Smooth muscle cell (in vitro differentiated cells): ENCODE measurements at regions not wholly inside any gene's neighbourhood (a gene's known extent, or its start where the extent isn't known, plus 50 kb on each side); places are given as distances from the start of the nearest gene placed in this dataset.
"Not testable (repeated sequence)": the region's sequence is repeated elsewhere in the genome, so short reads cannot be mapped to it uniquely, and the experiment has no call there.

Experiments
- DNase-seq: peaks from one replicate; lab custom pipeline; 2025; ENCODE audit not compliant: unreplicated experiment; lab: John Stamatoyannopoulos, UW
- H2AFZ ChIP-seq: fragments of 200-600 bp; sonication (generic); 2 replicates; pipeline ENCODE4 v1.6.0; 2016; ENCODE audit warnings: antibody characterized with exemption, low read depth, mild to moderate bottlenecking
- H3F3A ChIP-seq: fragments of 200-600 bp; sonication (generic); 2 replicates; pipeline ENCODE4 v1.6.0; 2017; ENCODE audit warnings: antibody characterized with exemption, low read depth
- H3K27ac ChIP-seq: fragments of 200-600 bp; sonication (generic); 2 replicates; pipeline ENCODE4 v1.5.1; 2016; ENCODE audit warnings: low read depth, mild to moderate bottlenecking
- H3K27me3 ChIP-seq: fragments of 200-600 bp; sonication (generic); 2 replicates; pipeline ENCODE4 v1.6.1; 2016; ENCODE audit warnings: low read depth, mild to moderate bottlenecking
- H3K36me3 ChIP-seq: fragments of 200-600 bp; sonication (generic); 2 replicates; pipeline ENCODE4 v1.5.1; 2016; ENCODE audit warnings: low read depth
- H3K4me1 ChIP-seq: fragments of 200-600 bp; sonication (generic); 2 replicates; pipeline ENCODE4 v1.5.1; 2016; ENCODE audit warnings: low read depth
- H3K4me2 ChIP-seq: fragments of 200-600 bp; sonication (generic); 2 replicates; pipeline ENCODE4 v1.6.0; 2016; ENCODE audit warnings: mild to moderate bottlenecking
- H3K4me3 ChIP-seq: fragments of 200-600 bp; sonication (generic); 2 replicates; pipeline ENCODE4 v1.5.1; 2016; ENCODE audit warnings: mild to moderate bottlenecking
- H3K79me2 ChIP-seq: fragments of 200-600 bp; sonication (generic); 2 replicates; pipeline ENCODE4 v1.6.0; 2016; ENCODE audit warnings: low read depth, mild to moderate bottlenecking
- H3K9ac ChIP-seq: fragments of 200-600 bp; sonication (generic); 2 replicates; pipeline ENCODE4 v1.6.0; 2016; ENCODE audit warnings: low read depth
- H3K9me3 ChIP-seq: fragments of 200-600 bp; sonication (generic); replicated peaks from 2 replicates; pipeline ENCODE4 v1.5.1; 2016; ENCODE audit warnings: low read depth
- H4K20me1 ChIP-seq: fragments of 200-600 bp; sonication (generic); 2 replicates; pipeline ENCODE4 v1.6.0; 2016; ENCODE audit warnings: low read depth
- CTCF ChIP-seq: fragments of 200-600 bp; sonication (generic); IDR thresholded peaks from 2 replicates; pipeline ENCODE4 v1.5.1; 2017; ENCODE audit warnings: borderline replicate concordance, mild to moderate bottlenecking, antibody characterized with exemption; ENCODE audit not compliant: insufficient read depth, poor library complexity, severe bottlenecking
- WGBS: methylation state at CpG from one replicate; pipeline ENCODE4 v1.1.7; 2016; ENCODE audit warnings: low lambda C conversion rate; 5-methylcytosine and 5-hydroxymethylcytosine counted together

GRCh38 chr4:132227151-132227856, 921.8 kb upstream of the PCDH10 start:
- Histone ChIP-seq H3K4me2 (peak overlapping the region; percentile 82), H3K36me3 (no peaks in the 10 kb centered on the region), H3K9ac (peak overlapping the region; percentile 61), H3F3A (no peaks in the 10 kb centered on the region), H3K27me3 (no peaks in the 10 kb centered on the region), H3K9me3 (no peaks in the 10 kb centered on the region), H3K27ac (peak overlapping the region; percentile 20), H3K79me2 (no peaks in the 10 kb centered on the region), H3K4me3 (peak overlapping the region; percentile 65), H3K4me1 (no peaks in the 10 kb centered on the region), H2AFZ (peak overlapping the region; percentile 86), H4K20me1 (no peaks in the 10 kb centered on the region)
- peak; percentile 11 for DNase-seq
- TF ChIP-seq CTCF, result no peak
- 37% methylated on average over 9 of the region's 9 CpGs for WGBS

GRCh38 chr4:132227857-132228165, 921.3 kb upstream of the PCDH10 start:
- peak overlapping the region; percentile 82 for H3K4me2 ChIP-seq

GRCh38 chr4:132228676-132229075, 920.4 kb upstream of the PCDH10 start:
- no peak for TF ChIP-seq CTCF
- H3K9ac ChIP-seq, result no peak overlapping the region
- DNase-seq, result no peak
- no peaks in the 10 kb centered on the region for H3K4me1 ChIP-seq
- no peaks in the 10 kb centered on the region for H3K9me3 ChIP-seq
- no peak overlapping the region for H3K4me3 ChIP-seq
- no peak overlapping the region for H3K27ac ChIP-seq
- no peaks in the 10 kb centered on the region for H3K27me3 ChIP-seq
- H3K79me2 ChIP-seq, result no peaks in the 10 kb centered on the region
- H2AFZ ChIP-seq, result no peak overlapping the region
- no peaks in the 10 kb centered on the region for H3F3A ChIP-seq
- H4K20me1 ChIP-seq, result no peaks in the 10 kb centered on the region
- H3K4me2 ChIP-seq, result no peak overlapping the region
- no peaks in the 10 kb centered on the region for H3K36me3 ChIP-seq

More at GRCh38 chr4:132227857-132228165, 921.3 kb upstream of the PCDH10 start:
- not testable (repeated sequence) for H3K27me3 ChIP-seq, H3F3A ChIP-seq, H3K4me1 ChIP-seq, H3K79me2 ChIP-seq, H4K20me1 ChIP-seq, H3K9me3 ChIP-seq, H3K36me3 ChIP-seq
- Histone ChIP-seq H3K27ac (peak overlapping the region; percentile 20), H3K9ac (peak overlapping the region; percentile 61), H2AFZ (peak overlapping the region; percentile 86), H3K4me3 (peak overlapping the region; percentile 65)
- TF ChIP-seq CTCF, result peak; percentile 85
- WGBS, result 2% methylated on average over 11 of the region's 11 CpGs
- peak; percentile 25 for DNase-seq

- H3K36me3 ChIP-seq, result no peaks in the 10 kb centered on the region
- 91% methylated on average over 6 of the region's 6 CpGs for WGBS
- H3K9ac ChIP-seq, result no peak overlapping the region
- H3K79me2 ChIP-seq, result no peaks in the 10 kb centered on the region
- H3F3A ChIP-seq, result no peaks in the 10 kb centered on the region
- H3K27me3 ChIP-seq, result no peaks in the 10 kb centered on the region
- H3K4me2 ChIP-seq, result no peak overlapping the region
- no peaks in the 10 kb centered on the region for H4K20me1 ChIP-seq
- TF ChIP-seq CTCF, result no peak
- H2AFZ ChIP-seq, result no peak overlapping the region
- H3K4me3 ChIP-seq, result no peak overlapping the region
- no peak for DNase-seq
- H3K27ac ChIP-seq, result no peak overlapping the region
- H3K4me1 ChIP-seq, result no peaks in the 10 kb centered on the region
- no peaks in the 10 kb centered on the region for H3K9me3 ChIP-seq
These were observed 919.1 kb upstream of the PCDH10 start for GRCh38 chr4:132230025-132230424.
